Upper lobe of left lung (tissue), 6 donors: ENCODE measurements at regions not wholly inside any gene's neighbourhood (a gene's known extent, or its start where the extent isn't known, plus 50 kb on each side); places are given as distances from the start of the nearest gene placed in this dataset.
A peak's percentile ranks its signal among the peaks of the same experiment; 100 is the strongest.
"Not testable (repeated sequence)": the region's sequence is repeated elsewhere in the genome, so short reads cannot be mapped to it uniquely, and the experiment has no call there.

Experiments
- ATAC-seq, 2 donors: fragments of 200-7000 bp; cut with Tn5 transposase; one replicate each; pipeline ENCODE4 v1.9.1; 2022; ENCODE audit warnings: mild to moderate bottlenecking in 2 of 2, moderate library complexity in 2 of 2; ENCODE audit not compliant: low FRiP score in 2 of 2
- DNase-seq, 2 donors: peaks; one replicate each; pipeline ENCODE4 v3.0.0-alpha.2; 2019 to 2020
- H3K27ac ChIP-seq, 4 donors: fragments of 200-600 bp; sonication (generic); one replicate each; pipeline ENCODE4 v1.5.1; 2016 to 2019
- H3K27me3 ChIP-seq, 4 donors: fragments of 200-600 bp; sonication (generic); one replicate each; pipeline ENCODE4 v1.5.1; 2017 to 2019
- H3K36me3 ChIP-seq, 4 donors: fragments of 200-600 bp; sonication (generic); one replicate each; pipeline ENCODE4 v1.5.1; 2016 to 2019
- H3K4me1 ChIP-seq, 4 donors: fragments of 200-600 bp; sonication (generic); one replicate each; pipeline ENCODE4 v1.5.1; 2018 to 2019
- H3K4me3 ChIP-seq, 4 donors: fragments of 200-600 bp; sonication (generic); one replicate each; pipeline ENCODE4 v1.5.1; 2017 to 2019; ENCODE audit warnings: mild to moderate bottlenecking in 2 of 4, moderate library complexity in 1 of 4
- H3K9me3 ChIP-seq, 4 donors: fragments of 200-600 bp; sonication (generic); one replicate each; pipeline ENCODE4 v1.5.1; 2018 to 2019
- CTCF ChIP-seq, 6 experiments: fragments of 450-650 bp in 4 of 6; fragments of 200-600 bp in 2 of 6; sonication (generic) in 2 of 6; IDR thresholded peaks; one replicate each; pipeline ENCODE4 v1.5.1; 2016 to 2019; ENCODE audit warnings: antibody characterized with exemption in 6 of 6
- EP300 ChIP-seq, 4 donors: sonication (generic); formaldehyde crosslinking; IDR thresholded peaks; one replicate each; pipeline ENCODE4 v1.5.1; 2017; ENCODE audit warnings: antibody characterized with exemption in 4 of 4, control low read depth in 2 of 4
- POLR2A ChIP-seq, 4 donors: fragments of 450-650 bp; IDR thresholded peaks; one replicate each; pipeline ENCODE4 v1.5.1; 2016 to 2017; ENCODE audit warnings: antibody characterized with exemption in 4 of 4, mild to moderate bottlenecking in 2 of 4
- POLR2AphosphoS5 ChIP-seq, 2 donors: sonication (generic); formaldehyde crosslinking; IDR thresholded peaks; one replicate each; pipeline ENCODE4 v1.5.1; 2017; ENCODE audit warnings: antibody characterized with exemption in 2 of 2
- WGBS, 2 donors: methylation state at CpG; one replicate each; pipeline ENCODE4 v1.1.5; 2017 to 2018; 5-methylcytosine and 5-hydroxymethylcytosine counted together
- donor health status: DM: no; HTN: no; CAD: no; lungs with moderate emphysema.
- donor health status: DM: no; HTN: yes; CAD: no; lungs with severe emphysema.

GRCh38 chr2:14480120-14480519 lies 152.4 kb upstream of the LRATD1 start:
- TF ChIP-seq POLR2AphosphoS5 (IDR thresholded peaks at IDR 0.05): no peak
- TF ChIP-seq CTCF (IDR thresholded peaks at IDR 0.05): no peak
- DNase-seq: no peak
- H3K4me1 ChIP-seq: no peaks in the 10 kb centered on the region
- H3K27ac ChIP-seq: no peak overlapping the region
- H3K4me3 ChIP-seq: no peak overlapping the region
- H3K9me3 ChIP-seq: no peaks in the 10 kb centered on the region
- no peak for ATAC-seq
- 60 to 82% methylated on average over 2 of the region's 2 CpGs for WGBS, 2 donors
- H3K36me3 ChIP-seq: no peaks in the 10 kb centered on the region
- H3K27me3 ChIP-seq: no peaks in the 10 kb centered on the region

- 71 to 76% methylated on average over 1 of the region's 1 CpG for WGBS, 2 donors
- ATAC-seq (no peak), DNase-seq (no peak)
- H3K27me3 ChIP-seq: no peaks in the 10 kb centered on the region
- H3K9me3 ChIP-seq: no peaks in the 10 kb centered on the region
- H3K4me1 ChIP-seq: no peaks in the 10 kb centered on the region
- TF ChIP-seq CTCF (IDR thresholded peaks at IDR 0.05): no peak
- no peak for TF ChIP-seq POLR2A (IDR thresholded peaks at IDR 0.05)
- no peak for TF ChIP-seq EP300 (IDR thresholded peaks at IDR 0.05)
- TF ChIP-seq POLR2AphosphoS5 (IDR thresholded peaks at IDR 0.05): no peak
- no peak overlapping the region for H3K27ac ChIP-seq
- H3K4me3 ChIP-seq: no peak overlapping the region
- no peaks in the 10 kb centered on the region for H3K36me3 ChIP-seq
These were observed 151.6 kb upstream of the LRATD1 start for GRCh38 chr2:14480906-14481305.

- H3K36me3 ChIP-seq: no peaks in the 10 kb centered on the region
- DNase-seq (no peak), ATAC-seq (no peak)
- no peak for TF ChIP-seq CTCF (IDR thresholded peaks at IDR 0.05)
- TF ChIP-seq EP300 (IDR thresholded peaks at IDR 0.05): no peak
- TF ChIP-seq POLR2A (IDR thresholded peaks at IDR 0.05): no peak
- TF ChIP-seq POLR2AphosphoS5 (IDR thresholded peaks at IDR 0.05): no peak
- H3K27ac ChIP-seq: no peak overlapping the region
- H3K4me1 ChIP-seq: no peaks in the 10 kb centered on the region
- H3K4me3 ChIP-seq: no peak overlapping the region
- WGBS, 2 donors: 79% methylated on average over 3 of the region's 3 CpGs
- no peaks in the 10 kb centered on the region for H3K9me3 ChIP-seq
- H3K27me3 ChIP-seq: no peaks in the 10 kb centered on the region
These were observed 139.5 kb upstream of the LRATD1 start for GRCh38 chr2:14492920-14493503.

GRCh38 chr2:14494759-14495158 lies 137.8 kb upstream of the LRATD1 start:
- no peaks in the 10 kb centered on the region for H3K36me3 ChIP-seq
- no peak for ATAC-seq
- H3K27me3 ChIP-seq: no peaks in the 10 kb centered on the region
- WGBS, 2 donors: 52 to 90% methylated on average over 1 of the region's 1 CpG
- TF ChIP-seq CTCF (IDR thresholded peaks at IDR 0.05): no peak
- no peak for TF ChIP-seq POLR2A (IDR thresholded peaks at IDR 0.05)
- no peak for TF ChIP-seq EP300 (IDR thresholded peaks at IDR 0.05)
- TF ChIP-seq POLR2AphosphoS5 (IDR thresholded peaks at IDR 0.05): no peak
- no peaks in the 10 kb centered on the region for H3K4me1 ChIP-seq
- no peak overlapping the region for H3K4me3 ChIP-seq
- no peaks in the 10 kb centered on the region for H3K9me3 ChIP-seq
- no peak for DNase-seq
- no peak overlapping the region for H3K27ac ChIP-seq

GRCh38 chr2:14501061-14501460 lies 131.5 kb upstream of the LRATD1 start:
- no peak for TF ChIP-seq CTCF (IDR thresholded peaks at IDR 0.05)
- TF ChIP-seq POLR2AphosphoS5 (IDR thresholded peaks at IDR 0.05): no peak
- no peak for TF ChIP-seq POLR2A (IDR thresholded peaks at IDR 0.05)
- no peak for TF ChIP-seq EP300 (IDR thresholded peaks at IDR 0.05)
- ATAC-seq: no peak
- no peak overlapping the region for H3K4me3 ChIP-seq
- H3K9me3 ChIP-seq: no peaks in the 10 kb centered on the region
- no peak overlapping the region for H3K27ac ChIP-seq
- H3K27me3 ChIP-seq: no peaks in the 10 kb centered on the region
- no peak for DNase-seq
- 87 to 97% methylated on average over 6 of the region's 6 CpGs for WGBS, 2 donors
- no peaks in the 10 kb centered on the region for H3K4me1 ChIP-seq
- no peaks in the 10 kb centered on the region for H3K36me3 ChIP-seq

GRCh38 chr2:14506955-14507354 lies 125.6 kb upstream of the LRATD1 start:
- H3K9me3 ChIP-seq, H3K4me1 ChIP-seq, H3K36me3 ChIP-seq, H3K27me3 ChIP-seq, H3K27ac ChIP-seq, H3K4me3 ChIP-seq, ATAC-seq: not testable (repeated sequence)
- peak in 1 of 2 donors; percentile 2 for DNase-seq
- 88 to 95% methylated on average over 5 to 12 of the region's 12 CpGs for WGBS, 2 donors
